NCI-H524 (cell line): ENCODE measurements at regions not wholly inside any gene's neighbourhood (a gene's known extent, or its start where the extent isn't known, plus 50 kb on each side); places are given as distances from the start of the nearest gene placed in this dataset.
"Not testable (repeated sequence)": the region's sequence is repeated elsewhere in the genome, so short reads cannot be mapped to it uniquely, and the experiment has no call there.

Experiments
- DNase-seq, 2 experiments: peaks; one replicate each; lab custom pipeline; 2025; lab: John Stamatoyannopoulos, UW

- peak in 1 of 2 experiments; percentile 34 for DNase-seq
Measured at GRCh38 chr13:42478531-42479156, 95.3 kb upstream of the TNFSF11 start.

DNA sequence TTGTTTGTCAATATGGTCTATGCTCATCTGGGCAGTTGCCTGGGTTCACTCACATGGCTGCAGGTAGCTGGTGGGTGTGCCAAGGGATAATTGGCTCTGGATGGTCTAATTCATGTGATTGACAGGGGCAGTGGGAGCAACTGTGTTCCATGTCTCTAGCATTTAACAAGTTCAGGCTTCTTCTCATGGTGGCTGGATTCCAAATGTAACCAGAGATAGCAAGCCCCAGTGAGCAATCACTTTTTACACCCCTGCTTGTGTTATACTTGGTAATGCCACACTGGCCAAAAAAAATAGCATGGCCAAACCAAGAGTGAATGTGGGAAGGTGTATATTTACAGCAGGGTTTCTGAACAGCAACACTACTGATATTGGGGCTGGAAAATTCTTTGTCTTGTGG, 89.6 kb upstream of the TNFSF11 start:
- no peak for DNase-seq

DNA sequence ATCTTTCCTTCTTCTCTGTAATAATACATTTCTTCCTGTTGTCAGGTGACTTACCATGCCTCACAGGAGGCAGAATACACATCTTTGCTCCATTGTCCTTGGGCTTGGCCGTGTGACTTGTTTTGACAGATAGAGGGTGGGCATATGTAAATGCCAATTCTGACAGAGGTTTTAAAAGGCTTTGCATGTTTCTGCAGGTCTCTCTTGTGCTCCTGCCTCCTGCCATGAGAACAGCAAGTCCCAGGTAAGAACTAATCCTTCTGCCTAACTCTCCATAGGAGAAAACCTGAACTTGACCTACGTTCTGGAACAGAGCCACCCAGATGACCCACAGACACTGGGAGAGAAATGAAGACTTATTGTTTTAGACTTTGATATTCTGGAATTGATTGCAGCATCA, 88.7 kb upstream of the TNFSF11 start:
- no peak for DNase-seq

GRCh38 chr13:42486711-42487198, 87.2 kb upstream of the TNFSF11 start:
- DNase-seq, result no peak

- DNase-seq, result no peak
Measured at GRCh38 chr13:42487221-42487620, 86.7 kb upstream of the TNFSF11 start.

DNA sequence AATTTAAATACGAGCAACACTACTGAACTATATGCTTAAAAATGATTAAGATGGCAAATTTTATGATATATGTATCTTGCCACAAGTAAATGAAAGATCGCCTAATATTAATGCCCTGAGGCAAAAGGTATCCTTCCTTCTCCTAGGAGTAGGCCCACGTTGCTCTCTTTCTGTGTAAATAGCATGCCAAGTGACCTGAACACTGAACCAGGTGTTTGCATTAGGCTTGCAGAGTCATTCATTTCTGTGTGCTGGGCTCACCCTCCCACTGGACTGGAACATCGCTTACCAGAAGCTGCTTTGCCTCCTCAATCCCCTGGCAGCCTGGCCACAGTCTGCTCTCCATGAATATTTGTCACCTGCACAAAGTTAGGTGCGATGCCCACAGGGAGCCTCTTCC, 83.3 kb upstream of the TNFSF11 start:
- DNase-seq, result no peak

DNA sequence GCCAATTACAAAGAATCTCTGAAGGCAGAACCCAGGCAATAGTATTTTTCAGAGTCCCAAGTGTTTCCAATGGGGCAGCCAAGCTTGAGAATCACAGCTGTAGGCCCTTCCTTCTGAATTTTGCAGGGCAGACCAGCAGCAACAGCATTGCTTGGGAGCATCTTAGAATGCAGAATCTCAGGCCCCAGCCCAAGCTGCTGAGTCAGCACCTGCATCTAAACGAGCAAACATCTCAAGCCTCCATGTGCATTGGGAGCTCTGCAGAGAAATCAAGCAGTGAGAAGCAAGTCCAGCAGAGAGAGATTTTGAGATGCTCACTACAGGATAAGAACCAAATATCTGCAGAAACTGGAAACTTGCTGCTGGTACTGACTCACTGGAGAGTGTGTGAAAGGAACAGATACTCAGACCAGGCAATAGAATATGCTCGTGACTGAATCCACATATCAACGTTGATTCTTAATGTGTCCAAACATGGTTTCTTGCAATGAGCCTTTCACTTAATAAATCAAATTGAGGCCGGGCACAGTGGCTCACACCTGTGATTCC, 81.5 kb upstream of the TNFSF11 start:
- DNase-seq, result no peak

DNA sequence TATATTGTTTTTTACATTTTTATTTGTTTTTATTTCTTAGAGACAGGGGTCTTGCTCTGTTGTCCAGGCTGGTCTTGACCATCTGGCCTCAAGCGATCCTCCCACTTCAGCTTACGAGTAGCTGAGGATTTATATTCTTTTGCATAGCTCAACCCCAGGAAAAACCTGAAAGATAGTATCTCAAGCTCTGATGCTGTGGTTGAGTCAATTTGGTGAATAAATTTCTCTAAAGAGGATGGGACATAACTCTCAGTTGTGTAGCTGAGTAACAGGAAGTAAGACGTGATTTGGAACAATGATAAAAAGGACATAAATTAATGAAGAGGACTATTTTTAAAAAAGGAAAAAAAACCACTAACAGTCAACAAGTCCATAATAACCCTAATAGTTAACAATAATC, 79.8 kb upstream of the TNFSF11 start:
- no peak for DNase-seq

DNA sequence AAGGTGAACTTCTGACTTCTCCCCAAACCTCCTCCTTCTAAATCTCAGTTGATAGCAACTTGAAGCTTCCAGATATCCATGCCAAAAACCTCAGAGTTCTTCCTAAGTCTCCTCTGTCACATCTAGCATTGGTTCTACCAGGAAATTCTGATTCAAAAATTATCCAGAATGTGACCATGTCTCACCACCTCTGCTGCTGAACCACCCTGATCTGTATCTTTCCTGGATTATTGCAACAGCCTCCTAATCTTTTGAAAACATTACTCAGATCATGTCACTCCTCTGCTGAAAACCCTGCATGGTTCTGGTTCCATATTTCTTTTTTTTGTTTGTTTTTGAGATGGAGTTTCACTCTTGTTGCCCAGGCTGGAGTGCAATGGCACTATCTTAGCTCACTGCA, 78.7 kb upstream of the TNFSF11 start:
- DNase-seq, result no peak

GRCh38 chr13:42495751-42496150, 78.2 kb upstream of the TNFSF11 start:
- DNase-seq, result no peak

DNA sequence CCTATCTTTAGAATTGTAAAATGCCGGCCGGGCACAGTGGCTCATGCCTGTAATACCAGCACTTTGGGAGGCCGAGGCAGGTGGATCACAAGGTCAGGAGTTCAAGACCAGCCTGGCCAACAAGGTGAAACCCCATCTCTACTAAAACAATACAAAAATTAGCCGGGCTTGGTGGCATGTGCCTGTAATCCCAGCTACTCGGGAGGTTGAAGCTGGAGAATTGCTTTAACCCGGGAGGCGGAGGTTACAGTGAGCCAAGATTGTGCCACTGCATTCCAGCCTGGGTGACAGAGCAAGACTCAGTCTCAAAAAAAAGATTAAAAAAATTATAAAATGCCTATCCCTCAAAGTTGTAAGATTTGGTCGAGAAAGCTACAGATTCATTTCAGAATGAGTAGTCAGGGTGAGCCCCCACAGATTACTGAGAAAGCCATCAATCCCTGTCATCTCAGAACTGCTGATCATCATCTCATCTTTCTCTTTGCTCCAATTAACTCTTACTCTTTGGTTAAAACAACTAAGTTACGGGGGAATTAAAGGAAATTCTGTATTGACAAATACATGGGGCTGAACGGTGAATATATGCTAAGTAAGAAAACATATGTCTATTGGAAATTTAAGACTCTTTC, 76.9 kb upstream of the TNFSF11 start:
- DNase-seq, result not testable (repeated sequence)

DNA sequence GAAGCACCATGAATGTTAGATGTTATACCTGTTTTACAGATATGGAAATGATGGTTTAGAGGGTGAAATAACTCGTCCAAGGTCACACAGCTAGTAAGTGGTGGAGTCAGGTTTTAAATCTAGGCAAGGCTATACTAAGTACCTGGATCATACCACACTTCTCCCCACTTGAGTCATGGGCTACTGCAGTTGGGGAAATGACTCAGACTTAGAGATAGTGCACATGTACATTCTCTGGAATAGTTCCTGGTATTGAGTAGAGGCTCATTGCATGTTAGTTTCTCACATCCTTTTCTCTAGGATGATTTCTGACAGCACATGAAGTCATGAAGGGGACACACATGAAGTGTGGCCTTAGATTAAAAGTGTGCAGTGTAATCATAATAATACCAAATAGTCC, 76.2 kb upstream of the TNFSF11 start:
- no peak for DNase-seq

DNA sequence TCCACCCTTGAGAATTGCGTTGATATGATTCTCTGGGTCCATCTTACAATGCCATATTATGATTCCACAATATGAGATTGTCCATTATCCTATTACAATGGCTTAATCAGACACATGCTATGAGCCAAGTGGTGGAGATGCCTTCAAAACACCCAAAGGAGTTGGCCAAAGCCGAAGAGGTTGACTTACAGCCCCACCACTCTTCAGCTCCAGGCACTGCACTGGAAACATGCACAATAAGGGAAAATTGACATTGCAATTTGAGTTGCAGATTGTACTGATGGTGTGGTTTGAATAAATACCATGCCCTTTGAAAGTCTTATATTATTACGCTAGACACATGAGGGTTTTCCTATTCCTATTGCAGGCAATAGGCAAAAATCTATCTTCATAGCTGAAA, 75.4 kb upstream of the TNFSF11 start:
- DNase-seq, result no peak
